Activated CD4-positive, alpha-beta T cell treated with anti-CD3 and anti-CD28 coated beads, Interleukin-2, amount 10 ng/mL, durations not matched to agents 7 days and 5 days (primary cell): ENCODE measurements at regions not wholly inside any gene's neighbourhood (a gene's known extent, or its start where the extent isn't known, plus 50 kb on each side); places are given as distances from the start of the nearest gene placed in this dataset.

ENCODE experiments used
- CTCF ChIA-PET: fragments of 350-600 bp; sonication (Branson Sonifier 250); formaldehyde crosslinking; loops from one replicate; lab custom pipeline; 2021; ENCODE audit warnings: antibody characterized with exemption; lab: Charles Lee
- POLR2A ChIA-PET: fragments of 350-600 bp; sonication (Branson Sonifier 250); formaldehyde crosslinking; loops from one replicate; lab custom pipeline; 2021; ENCODE audit warnings: antibody characterized with exemption; lab: Charles Lee
- DNase-seq: peaks from one replicate; pipeline ENCODE4 v3.0.0-alpha.2; 2020
- H3K27ac Mint-ChIP-seq: one replicate; pipeline ENCODE4 v1.8.0; 2021; ENCODE audit warnings: mild to moderate bottlenecking, moderate library complexity, mixed read lengths
- H3K27me3 Mint-ChIP-seq: one replicate; pipeline ENCODE4 v1.8.0; 2021; ENCODE audit warnings: mixed read lengths
- H3K36me3 Mint-ChIP-seq: one replicate; pipeline ENCODE4 v1.8.0; 2021; ENCODE audit warnings: low read depth, mixed read lengths
- H3K4me1 Mint-ChIP-seq: one replicate; pipeline ENCODE4 v1.8.0; 2021; ENCODE audit warnings: mixed read lengths
- H3K4me3 Mint-ChIP-seq: one replicate; pipeline ENCODE4 v1.8.0; 2021; ENCODE audit warnings: mild to moderate bottlenecking, moderate library complexity, mixed read lengths
- H3K9me3 Mint-ChIP-seq: one replicate; pipeline ENCODE4 v1.8.0; 2021; ENCODE audit warnings: mixed read lengths

DNA sequence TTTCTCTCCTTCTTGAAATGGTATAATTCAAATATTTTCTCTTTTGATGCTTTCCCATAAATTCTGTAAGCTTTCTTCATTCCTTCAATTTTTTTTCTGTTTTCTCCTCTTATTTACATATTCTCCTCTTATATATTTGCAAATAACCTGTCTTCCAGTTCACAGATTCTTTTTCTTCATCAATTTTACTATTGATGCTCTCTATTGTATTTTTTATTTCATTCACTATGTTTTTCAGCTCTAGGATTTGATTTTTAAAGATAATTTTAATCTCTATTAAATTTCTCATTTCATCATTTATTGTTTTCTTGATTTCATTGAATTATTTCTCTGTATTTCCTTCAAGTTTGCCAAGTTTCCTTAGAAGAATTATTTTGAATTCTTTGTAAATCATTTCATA is 54.0 kb upstream of the PRPS1L1 start:
- Mint-ChIP-seq H3K27ac (no peak overlapping the region), H3K36me3 (no peaks in the 10 kb centered on the region), H3K9me3 (peaks cover 12% of the 10 kb centered on the region), H3K27me3 (peaks cover 22% of the 10 kb centered on the region), H3K4me3 (no peak overlapping the region), H3K4me1 (peaks cover 2% of the 10 kb centered on the region)
- ChIA-PET POLR2A (no interaction called here), CTCF (no interaction called here)
- DNase-seq, result no peak

- H3K4me1 Mint-ChIP-seq, result peaks cover 2% of the 10 kb centered on the region
- no peak for DNase-seq
- H3K4me3 Mint-ChIP-seq, result no peak overlapping the region
- no peaks in the 10 kb centered on the region for H3K36me3 Mint-ChIP-seq
- peaks cover 12% of the 10 kb centered on the region for H3K9me3 Mint-ChIP-seq
- peaks cover 26% of the 10 kb centered on the region for H3K27me3 Mint-ChIP-seq
- no peak overlapping the region for H3K27ac Mint-ChIP-seq
- CTCF ChIA-PET, result no interaction called here
- POLR2A ChIA-PET, result no interaction called here
These were observed 54.5 kb upstream of the PRPS1L1 start for GRCh38 chr7:18082169-18082568.

GRCh38 chr7:18086165-18087025 is 58.7 kb upstream of the PRPS1L1 start:
- H3K36me3 Mint-ChIP-seq, result no peaks in the 10 kb centered on the region
- no peak for DNase-seq
- H3K9me3 Mint-ChIP-seq, result peaks cover 5% of the 10 kb centered on the region

DNA sequence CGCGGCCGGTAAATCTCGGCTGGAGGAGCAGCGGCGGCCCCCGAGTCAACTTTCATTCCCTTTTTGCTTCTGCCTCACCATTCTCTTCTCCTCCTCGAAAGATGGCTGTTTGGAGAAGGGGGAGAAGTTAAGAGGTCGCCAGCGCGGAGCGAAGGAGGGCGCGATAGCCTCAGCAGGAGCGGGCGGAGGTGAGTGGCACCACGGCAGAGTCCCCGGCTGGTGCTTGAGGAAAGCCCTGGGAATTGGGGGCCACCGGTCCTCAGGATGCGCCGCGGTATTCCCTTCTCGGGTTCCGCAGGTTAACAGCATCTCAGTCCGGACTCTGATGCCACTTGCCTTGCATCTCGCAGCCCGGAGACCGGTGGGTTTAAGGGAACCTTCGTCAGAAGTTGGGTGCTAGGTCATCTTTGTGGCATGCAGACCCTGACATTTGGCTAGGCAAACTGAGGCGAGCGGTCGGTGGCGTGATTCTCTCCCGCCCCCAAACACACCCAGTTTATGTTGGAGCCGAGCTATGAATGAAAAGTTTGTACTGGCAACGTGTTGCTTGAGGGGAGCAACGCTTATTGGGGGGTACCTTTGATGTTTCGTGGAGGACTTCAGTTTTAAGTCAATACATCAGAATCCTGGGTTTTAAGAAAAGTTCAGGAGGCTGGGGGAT is 59.5 kb upstream of the PRPS1L1 start:
- H3K27me3 Mint-ChIP-seq, result peaks cover 57% of the 10 kb centered on the region
- ChIA-PET CTCF (no interaction called here), POLR2A (interaction anchor here (0.6 kb wide), 1 partner anchor 83 kb away, joined by 8 read pairs; no protein-coding TSS in a partner anchor)
- DNase-seq, result no peak
- H3K4me1 Mint-ChIP-seq, result peaks cover 2% of the 10 kb centered on the region
- H3K36me3 Mint-ChIP-seq, result no peaks in the 10 kb centered on the region
- H3K9me3 Mint-ChIP-seq, result peaks cover 3% of the 10 kb centered on the region
- H3K4me3 Mint-ChIP-seq, result peak overlapping the region; percentile 27
- H3K27ac Mint-ChIP-seq, result no peak overlapping the region

More at GRCh38 chr7:18086165-18087025, 58.7 kb upstream of the PRPS1L1 start:
- Mint-ChIP-seq H3K27ac (no peak overlapping the region), H3K4me1 (peaks cover 2% of the 10 kb centered on the region), H3K4me3 (peak overlapping the region; percentile 42), H3K27me3 (peaks cover 57% of the 10 kb centered on the region)
- ChIA-PET CTCF (interaction anchor here (1.4 to 1.5 kb wide), 2 partner anchors 22 to 27 kb away, joined by 3 to 4 read pairs; no protein-coding TSS in a partner anchor), POLR2A (interaction anchor here (0.6 kb wide), 1 partner anchor 82 kb away, joined by 8 read pairs; no protein-coding TSS in a partner anchor)

GRCh38 chr7:18087687-18088078 is 60.0 kb upstream of the PRPS1L1 start:
- Mint-ChIP-seq H3K27ac (no peak overlapping the region), H3K4me3 (peak overlapping the region; percentile 27), H3K27me3 (peaks cover 57% of the 10 kb centered on the region), H3K9me3 (peaks cover 3% of the 10 kb centered on the region), H3K36me3 (no peaks in the 10 kb centered on the region), H3K4me1 (peaks cover 2% of the 10 kb centered on the region)
- no peak for DNase-seq
- ChIA-PET CTCF (no interaction called here), POLR2A (no interaction called here)

GRCh38 chr7:18096087-18096486 is 68.4 kb upstream of the PRPS1L1 start:
- Mint-ChIP-seq H3K27ac (no peak overlapping the region), H3K9me3 (no peaks in the 10 kb centered on the region), H3K4me3 (no peak overlapping the region), H3K36me3 (no peaks in the 10 kb centered on the region), H3K27me3 (peaks cover 2% of the 10 kb centered on the region), H3K4me1 (no peaks in the 10 kb centered on the region)
- ChIA-PET CTCF (no interaction called here), POLR2A (no interaction called here)
- DNase-seq, result no peak

DNA sequence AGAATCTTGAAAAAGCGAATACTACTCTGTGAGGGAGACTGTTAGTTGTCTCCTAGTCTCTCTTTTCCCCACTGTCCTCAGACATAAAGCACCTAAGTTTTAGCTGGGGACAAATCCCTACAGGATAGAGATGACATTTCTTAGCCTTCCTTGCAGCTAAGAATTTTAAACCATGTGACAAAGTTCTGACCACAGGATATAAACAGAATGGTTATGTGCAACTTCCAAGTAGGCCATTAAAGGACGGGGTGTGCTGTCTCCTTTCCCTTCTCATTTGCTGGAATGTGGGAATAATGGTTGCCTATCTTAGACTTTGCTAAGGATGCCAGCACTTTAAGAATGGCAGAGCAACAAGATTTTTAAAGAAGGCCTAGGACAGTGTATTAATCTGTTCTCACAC is 74.9 kb upstream of the PRPS1L1 start:
- no peak for DNase-seq
- CTCF ChIA-PET, result no interaction called here
- Mint-ChIP-seq H3K27ac (no peak overlapping the region), H3K27me3 (peaks cover 2% of the 10 kb centered on the region), H3K9me3 (no peaks in the 10 kb centered on the region), H3K4me1 (no peaks in the 10 kb centered on the region), H3K4me3 (no peak overlapping the region), H3K36me3 (no peaks in the 10 kb centered on the region)
- POLR2A ChIA-PET, result no interaction called here

DNA sequence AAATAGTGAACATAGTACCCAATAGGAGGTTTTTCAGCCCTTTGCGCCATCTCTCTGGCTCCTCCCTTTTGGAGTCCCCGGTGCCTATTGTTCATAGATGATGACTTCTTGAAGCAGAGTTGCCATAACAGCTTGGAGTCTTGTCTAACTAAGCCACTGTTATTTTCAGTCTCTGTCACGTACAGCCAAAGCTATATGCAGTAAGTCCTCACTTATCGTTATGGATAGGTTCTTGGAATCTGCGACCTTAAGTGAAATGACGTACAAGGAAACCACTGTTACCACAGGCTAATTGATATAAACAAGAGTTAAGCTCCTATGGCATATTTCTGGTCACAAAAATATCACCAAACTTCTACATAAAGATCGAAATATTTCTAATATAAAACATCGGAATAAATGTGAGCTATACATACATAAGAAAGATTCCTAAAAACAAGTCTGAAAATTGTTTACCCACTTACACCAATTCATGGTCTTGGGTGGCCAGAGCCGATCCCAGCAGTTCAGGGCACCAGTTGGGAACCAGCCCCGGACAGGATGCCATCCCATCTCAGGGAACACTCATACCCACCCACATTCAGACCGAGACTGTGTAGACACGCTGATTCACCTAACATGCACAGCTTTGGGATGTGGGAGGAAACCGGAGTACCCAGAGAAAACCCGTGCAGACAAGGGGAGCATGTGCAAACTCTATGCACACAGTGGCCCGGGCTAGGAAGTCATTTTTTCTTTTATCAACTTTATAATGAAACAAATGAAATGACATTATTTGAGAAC is 76.0 kb upstream of the PRPS1L1 start:
- H3K36me3 Mint-ChIP-seq, result no peaks in the 10 kb centered on the region

DNA sequence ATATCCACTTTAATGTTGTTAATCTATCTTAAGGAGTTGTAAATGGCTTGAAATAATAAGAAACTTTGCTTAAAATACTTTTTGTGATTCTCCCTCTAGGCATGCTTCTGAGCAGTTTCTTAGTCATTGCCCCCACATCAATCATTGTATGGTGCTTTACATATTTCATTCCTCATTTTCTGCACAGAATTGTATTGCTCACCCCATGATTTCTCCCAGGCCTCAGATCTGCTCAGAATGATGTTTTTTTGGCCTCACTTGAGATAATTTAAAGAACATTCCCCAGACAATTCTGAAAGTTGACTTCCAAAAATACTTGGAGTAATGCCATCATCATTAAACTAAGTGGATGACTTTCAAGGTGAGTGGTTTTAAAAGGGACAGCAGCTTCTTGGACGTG is 82.1 kb upstream of the PRPS1L1 start:
- Mint-ChIP-seq H3K27me3 (peaks cover 2% of the 10 kb centered on the region), H3K4me1 (no peaks in the 10 kb centered on the region), H3K9me3 (no peaks in the 10 kb centered on the region), H3K27ac (no peak overlapping the region), H3K4me3 (no peak overlapping the region), H3K36me3 (no peaks in the 10 kb centered on the region)
- POLR2A ChIA-PET, result no interaction called here
- CTCF ChIA-PET, result no interaction called here
- no peak for DNase-seq

More for the DNA sequence above, 76.0 kb upstream of the PRPS1L1 start:
- ChIA-PET CTCF (no interaction called here), POLR2A (no interaction called here)
- Mint-ChIP-seq H3K4me1 (no peaks in the 10 kb centered on the region), H3K4me3 (no peak overlapping the region), H3K9me3 (no peaks in the 10 kb centered on the region), H3K27ac (no peak overlapping the region), H3K27me3 (peaks cover 2% of the 10 kb centered on the region)
- no peak for DNase-seq

- DNase-seq, result no peak
- POLR2A ChIA-PET, result no interaction called here
- no peaks in the 10 kb centered on the region for H3K4me1 Mint-ChIP-seq
- no peak overlapping the region for H3K4me3 Mint-ChIP-seq
- CTCF ChIA-PET, result no interaction called here
- peaks cover 3% of the 10 kb centered on the region for H3K27me3 Mint-ChIP-seq
- no peaks in the 10 kb centered on the region for H3K36me3 Mint-ChIP-seq
- H3K27ac Mint-ChIP-seq, result no peak overlapping the region
- no peaks in the 10 kb centered on the region for H3K9me3 Mint-ChIP-seq
These were observed 89.0 kb upstream of the PRPS1L1 start for GRCh38 chr7:18116661-18117060.

DNA sequence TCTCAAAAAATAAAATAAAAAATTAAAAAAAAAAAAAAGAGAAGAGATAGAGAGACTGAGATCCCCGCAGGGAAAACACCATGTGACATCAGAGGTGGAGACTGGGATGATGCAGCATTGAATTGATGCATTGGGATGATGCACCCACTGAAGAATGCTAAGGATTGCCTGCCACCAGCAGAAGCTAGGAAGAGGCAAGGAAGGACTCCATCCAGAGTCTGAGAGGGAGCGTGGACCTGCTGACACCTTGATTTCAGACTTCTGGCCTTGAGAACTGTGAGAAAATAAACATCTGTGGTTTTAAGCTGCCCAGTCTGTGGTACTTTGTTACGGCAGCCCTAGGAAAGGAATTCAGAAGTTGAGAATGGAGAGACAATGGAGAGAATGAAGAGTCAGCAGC is 89.8 kb upstream of the PRPS1L1 start:
- Mint-ChIP-seq H3K36me3 (no peaks in the 10 kb centered on the region), H3K27me3 (peaks cover 3% of the 10 kb centered on the region), H3K4me1 (no peaks in the 10 kb centered on the region), H3K27ac (no peak overlapping the region), H3K4me3 (no peak overlapping the region), H3K9me3 (no peaks in the 10 kb centered on the region)
- POLR2A ChIA-PET, result no interaction called here
- no peak for DNase-seq
- CTCF ChIA-PET, result no interaction called here

GRCh38 chr7:18119985-18120384 is 92.3 kb upstream of the PRPS1L1 start:
- H3K9me3 Mint-ChIP-seq, result no peaks in the 10 kb centered on the region
- ChIA-PET POLR2A (no interaction called here), CTCF (no interaction called here)
- H3K36me3 Mint-ChIP-seq, result no peaks in the 10 kb centered on the region
- H3K4me1 Mint-ChIP-seq, result no peaks in the 10 kb centered on the region
- H3K27me3 Mint-ChIP-seq, result peaks cover 3% of the 10 kb centered on the region
- H3K27ac Mint-ChIP-seq, result no peak overlapping the region
- DNase-seq, result no peak
- H3K4me3 Mint-ChIP-seq, result no peak overlapping the region
